WTC11 (cell line): ENCODE measurements at regions not wholly inside any gene's neighbourhood (a gene's known extent, or its start where the extent isn't known, plus 50 kb on each side); places are given as distances from the start of the nearest gene placed in this dataset.

Source experiments
- CTCF ChIP-seq: fragments of 200-600 bp; IDR thresholded peaks from 2 replicates; pipeline ENCODE4 v1.8.0; 2022; ENCODE audit warnings: antibody characterized with exemption
- ESRRA ChIP-seq: sonication (generic); formaldehyde crosslinking; IDR thresholded peaks from 2 replicates; pipeline ENCODE4 v1.8.1; 2022; ENCODE audit warnings: mild to moderate bottlenecking, missing genetic modification reagents, borderline replicate concordance
- JUN ChIP-seq: sonication (generic); formaldehyde crosslinking; IDR thresholded peaks from 2 replicates; pipeline ENCODE4 v1.8.0; 2023; ENCODE audit warnings: mild to moderate bottlenecking, missing genetic modification reagents
- NFYB ChIP-seq: sonication (generic); formaldehyde crosslinking; conservative IDR thresholded peaks from 2 replicates; pipeline ENCODE4 v1.8.0; 2022; ENCODE audit warnings: low read depth, missing genetic modification reagents
- STAT6 ChIP-seq: sonication (generic); formaldehyde crosslinking; conservative IDR thresholded peaks from 2 replicates; pipeline ENCODE4 v1.8.1; 2023; ENCODE audit warnings: mild to moderate bottlenecking, low read depth, missing genetic modification reagents, moderate library complexity
- TCF7 ChIP-seq: sonication (generic); formaldehyde crosslinking; IDR thresholded peaks from 2 replicates; pipeline ENCODE4 v1.8.0; 2022; ENCODE audit warnings: mild to moderate bottlenecking, low read depth, missing genetic modification reagents, moderate library complexity
- ZNF263 ChIP-seq: sonication (generic); formaldehyde crosslinking; IDR thresholded peaks from 2 replicates; pipeline ENCODE4 v1.8.1; 2022; ENCODE audit warnings: low read depth, mild to moderate bottlenecking, moderate library complexity, missing genetic modification reagents
- ZNF317 ChIP-seq: sonication (generic); formaldehyde crosslinking; IDR thresholded peaks from 2 replicates; pipeline ENCODE4 v1.8.1; 2023; ENCODE audit warnings: low read depth, mild to moderate bottlenecking, moderate library complexity, missing genetic modification reagents, borderline replicate concordance
- ZNF512 ChIP-seq: sonication (generic); formaldehyde crosslinking; IDR thresholded peaks from 2 replicates; pipeline ENCODE4 v1.8.1; 2022; ENCODE audit warnings: missing genetic modification reagents, borderline replicate concordance

GRCh38 chr11:79627281-79627680 is 186.5 kb upstream of the TENM4 start:
- TF ChIP-seq CTCF (no peak), ZNF317 (CRISPR knock-in tag) (no peak), ESRRA (no peak), TCF7 (CRISPR knock-in tag) (no peak), ZNF263 (CRISPR knock-in tag) (no peak), STAT6 (CRISPR knock-in tag) (no peak), NFYB (no peak), ZNF512 (no peak), JUN (CRISPR knock-in tag) (no peak)
